Lower leg skin (tissue), 3 donors: ENCODE measurements at regions not wholly inside any gene's neighbourhood (a gene's known extent, or its start where the extent isn't known, plus 50 kb on each side); places are given as distances from the start of the nearest gene placed in this dataset.

Source experiments
- POLR2A ChIP-seq, 2 donors: fragments of 450-650 bp; IDR thresholded peaks; one replicate each; pipeline ENCODE4 v1.6.1; 2016 to 2017; ENCODE audit warnings: antibody characterized with exemption in 2 of 2, mild to moderate bottlenecking in 1 of 2, moderate library complexity in 1 of 2
- TF ChIP-seq, protein P1 (sequence below), 3 donors: fragments of 450-650 bp; IDR thresholded peaks; one replicate each; pipeline ENCODE4 v1.5.1; 2016; ENCODE audit warnings: antibody characterized with exemption in 3 of 3, mild to moderate bottlenecking in 3 of 3, moderate library complexity in 2 of 3

DNA sequence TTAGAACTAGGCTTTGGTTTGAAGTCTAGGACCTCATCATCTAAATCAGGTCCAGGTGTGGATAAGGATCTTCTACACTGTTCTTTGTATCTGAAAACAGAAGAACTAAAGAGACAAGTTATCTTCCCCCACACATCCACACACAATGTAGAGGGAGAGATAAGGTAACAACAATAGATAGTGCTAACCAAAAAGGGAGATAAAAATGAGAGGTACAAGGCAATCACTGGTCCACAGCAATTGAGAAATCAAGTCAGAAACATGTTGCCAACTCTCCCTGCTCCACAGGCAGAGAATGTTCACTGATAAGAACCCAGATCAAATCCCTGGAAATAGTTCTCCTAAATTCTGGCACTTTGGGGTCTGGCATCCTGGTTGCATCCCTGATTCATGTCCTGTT lies 75.8 kb upstream of the LHX8 start:
- TF ChIP-seq, protein P1, sequence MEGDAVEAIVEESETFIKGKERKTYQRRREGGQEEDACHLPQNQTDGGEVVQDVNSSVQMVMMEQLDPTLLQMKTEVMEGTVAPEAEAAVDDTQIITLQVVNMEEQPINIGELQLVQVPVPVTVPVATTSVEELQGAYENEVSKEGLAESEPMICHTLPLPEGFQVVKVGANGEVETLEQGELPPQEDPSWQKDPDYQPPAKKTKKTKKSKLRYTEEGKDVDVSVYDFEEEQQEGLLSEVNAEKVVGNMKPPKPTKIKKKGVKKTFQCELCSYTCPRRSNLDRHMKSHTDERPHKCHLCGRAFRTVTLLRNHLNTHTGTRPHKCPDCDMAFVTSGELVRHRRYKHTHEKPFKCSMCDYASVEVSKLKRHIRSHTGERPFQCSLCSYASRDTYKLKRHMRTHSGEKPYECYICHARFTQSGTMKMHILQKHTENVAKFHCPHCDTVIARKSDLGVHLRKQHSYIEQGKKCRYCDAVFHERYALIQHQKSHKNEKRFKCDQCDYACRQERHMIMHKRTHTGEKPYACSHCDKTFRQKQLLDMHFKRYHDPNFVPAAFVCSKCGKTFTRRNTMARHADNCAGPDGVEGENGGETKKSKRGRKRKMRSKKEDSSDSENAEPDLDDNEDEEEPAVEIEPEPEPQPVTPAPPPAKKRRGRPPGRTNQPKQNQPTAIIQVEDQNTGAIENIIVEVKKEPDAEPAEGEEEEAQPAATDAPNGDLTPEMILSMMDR (IDR thresholded peaks at IDR 0.05) = no peak
- TF ChIP-seq POLR2A (IDR thresholded peaks at IDR 0.05) = no peak
